OCI-M2 (cell line): ENCODE measurements at regions not wholly inside any gene's neighbourhood (a gene's known extent, or its start where the extent isn't known, plus 50 kb on each side); places are given as distances from the start of the nearest gene placed in this dataset.
"Not testable (repeated sequence)": the region's sequence is repeated elsewhere in the genome, so short reads cannot be mapped to it uniquely, and the experiment has no call there.

Experiments used
- DNase-seq: peaks from one replicate; lab custom pipeline; 2025; ENCODE audit not compliant: unreplicated experiment; lab: John Stamatoyannopoulos, UW

DNA sequence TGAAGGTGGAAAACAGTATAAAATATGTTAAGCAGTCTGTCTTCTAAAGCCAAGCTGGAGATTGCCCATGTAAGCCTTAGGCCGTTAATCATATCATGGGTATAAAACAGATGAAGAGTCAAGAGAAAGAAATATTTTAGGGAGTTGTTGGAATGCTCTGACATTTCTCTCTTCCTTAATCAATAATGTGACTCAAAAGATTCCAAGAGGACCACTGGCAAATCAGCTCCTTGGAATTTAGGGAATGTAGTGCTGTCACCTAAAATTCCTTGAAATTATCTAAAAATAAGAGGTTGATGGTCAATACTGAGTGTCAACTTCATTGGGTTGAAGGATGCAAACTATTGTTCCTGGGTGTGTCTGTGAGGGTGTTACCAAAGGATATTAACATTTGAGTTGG lies 525.9 kb downstream of the KCNA4 start:
- DNase-seq: no peak

DNA sequence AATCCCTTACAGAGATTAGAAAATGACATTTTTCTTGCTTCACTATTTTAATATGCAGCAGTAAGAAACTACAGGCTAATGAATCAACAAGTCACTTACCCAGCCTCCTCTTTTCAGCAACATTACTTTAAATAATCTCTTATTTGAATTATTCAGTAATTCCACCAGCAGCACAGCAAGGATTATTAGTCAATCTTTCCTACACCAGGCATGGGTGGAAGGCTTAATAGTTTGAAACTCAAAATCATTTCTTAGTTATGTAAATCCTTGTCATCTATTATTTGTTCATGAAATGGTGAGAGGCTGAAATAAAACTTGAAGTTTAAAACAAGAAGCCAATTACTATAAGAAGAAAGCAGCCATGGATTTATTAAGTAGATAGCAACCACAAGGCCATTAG lies 530.5 kb downstream of the KCNA4 start:
- DNase-seq: no peak

DNA sequence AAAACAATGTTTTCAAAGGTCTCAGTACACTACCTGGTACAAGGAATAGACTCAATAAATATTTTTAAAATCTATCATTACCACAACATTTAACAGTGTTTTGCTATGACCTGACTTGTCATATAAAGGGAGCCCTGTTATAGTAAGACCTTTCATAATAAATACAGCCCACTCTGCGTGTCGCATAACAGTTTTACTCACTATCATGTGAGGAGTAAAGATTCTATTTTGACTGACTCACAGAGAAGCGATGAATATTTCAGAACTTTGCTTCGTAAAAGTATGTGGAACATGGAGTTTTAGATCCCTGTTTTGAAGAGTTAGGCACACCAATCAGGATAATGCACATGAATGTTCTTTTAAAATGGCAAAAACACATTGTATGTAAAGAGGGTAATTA lies 531.2 kb downstream of the KCNA4 start:
- no peak for DNase-seq

DNA sequence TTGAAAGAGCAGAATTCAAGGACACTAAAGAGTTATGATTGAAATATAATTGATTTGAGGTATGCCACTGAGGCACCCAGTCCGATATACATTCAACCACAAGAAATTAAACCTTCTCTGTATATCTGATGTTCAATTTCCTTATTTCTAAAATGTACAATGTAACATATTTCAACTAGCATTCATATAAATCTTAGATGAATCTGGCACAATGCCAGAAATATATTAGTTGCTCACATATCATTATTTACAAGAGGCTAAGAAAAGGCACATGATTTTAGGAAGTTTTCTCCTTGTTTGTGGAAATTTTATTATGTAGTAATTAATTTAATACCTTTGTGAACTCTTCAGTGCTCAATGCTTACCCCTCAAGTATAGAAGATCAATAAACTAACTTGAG lies 532.3 kb downstream of the KCNA4 start:
- DNase-seq: no peak

DNA sequence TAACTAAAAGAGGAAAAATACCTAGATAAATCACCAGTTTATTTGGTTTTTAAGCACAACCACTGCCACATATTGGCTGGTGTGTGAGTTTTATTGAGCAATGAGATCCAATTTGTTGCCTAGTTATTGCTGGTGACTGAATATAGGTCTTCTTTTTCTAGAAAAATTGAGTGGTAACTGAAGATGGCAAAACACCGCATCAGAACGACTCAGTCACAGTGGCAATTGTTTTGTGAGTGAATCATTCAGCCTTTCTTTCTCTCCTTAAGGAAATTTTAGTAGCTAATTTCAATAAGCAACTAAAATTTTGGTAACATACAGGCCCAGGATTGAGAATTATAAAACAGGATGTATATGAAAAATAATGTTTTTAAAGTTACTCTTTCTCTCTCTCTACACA lies 533.0 kb downstream of the KCNA4 start:
- DNase-seq: no peak

DNA sequence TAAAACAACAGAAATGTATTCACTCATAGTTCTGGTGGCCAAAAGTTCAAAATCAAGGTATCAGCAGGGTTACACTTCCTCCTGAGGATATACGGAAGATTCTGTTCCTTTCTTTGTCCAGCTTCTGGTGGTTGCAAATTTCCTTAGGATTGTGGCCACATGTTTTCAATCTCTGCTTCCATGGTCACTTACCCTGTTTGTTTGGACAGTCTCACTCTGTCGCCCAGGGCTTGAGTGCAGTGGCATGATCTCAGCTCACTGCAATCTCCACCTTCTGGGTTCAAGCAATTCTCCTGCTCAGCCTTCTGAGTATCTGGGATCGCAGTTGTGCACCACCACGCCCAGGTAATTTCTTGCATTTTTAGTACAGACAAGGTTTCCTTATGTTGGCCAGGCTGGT lies 534.3 kb downstream of the KCNA4 start:
- no peak for DNase-seq

DNA sequence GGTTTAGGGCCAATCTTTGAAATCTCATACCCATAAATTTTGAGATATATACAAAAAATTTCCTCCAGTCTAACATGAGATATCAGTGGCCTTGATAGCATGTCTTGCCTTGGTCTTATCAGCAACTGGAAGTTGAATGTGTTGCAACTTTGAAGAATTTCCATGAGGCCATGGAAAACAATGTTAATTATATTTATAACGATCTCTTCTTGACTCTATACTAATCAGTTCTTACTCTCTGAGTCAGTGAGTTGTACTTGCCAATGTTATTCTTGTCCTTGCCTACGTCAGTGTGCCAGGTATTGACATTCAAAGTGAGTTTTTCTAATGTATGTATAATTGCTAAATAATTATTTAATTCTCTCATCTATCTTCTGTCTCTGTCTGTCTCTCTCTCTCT lies 535.1 kb downstream of the KCNA4 start:
- DNase-seq: no peak

DNA sequence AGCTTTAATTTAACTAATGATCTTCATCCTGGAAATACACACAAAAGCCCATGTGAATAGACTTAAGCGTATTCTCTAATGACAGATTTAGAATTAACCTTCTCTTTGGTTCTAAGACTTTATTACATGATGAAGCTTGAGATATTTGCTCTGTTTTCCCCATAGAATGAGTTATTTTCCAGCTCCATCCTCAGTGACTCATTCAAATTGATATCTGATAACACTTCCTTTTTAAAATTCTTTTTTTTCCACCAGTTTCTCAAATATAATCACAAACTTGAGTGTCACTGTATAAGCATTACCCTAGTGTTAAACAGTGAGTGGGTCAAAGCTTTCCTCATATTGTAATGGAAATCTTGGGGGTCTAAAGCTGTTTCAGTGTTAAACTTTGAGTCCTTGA lies 535.8 kb downstream of the KCNA4 start:
- DNase-seq: no peak

DNA sequence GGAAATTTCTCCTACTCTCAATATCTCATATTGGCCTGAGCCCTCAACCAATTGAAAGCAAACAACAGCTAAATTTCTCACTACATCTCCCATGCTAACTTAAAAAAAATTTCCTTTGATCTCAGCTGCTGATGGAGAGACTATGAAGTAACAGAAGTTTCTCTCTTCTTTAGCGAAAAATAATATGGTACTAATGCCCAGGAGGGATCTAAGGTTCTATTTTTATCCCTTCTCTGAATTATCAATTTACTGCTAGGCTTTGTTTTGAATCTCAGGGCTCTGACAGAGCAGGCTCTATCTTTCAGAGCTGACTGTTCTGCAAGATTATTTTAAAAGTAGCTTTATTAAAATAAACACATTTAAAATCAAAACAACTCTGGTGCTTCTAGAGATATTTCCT lies 558.6 kb downstream of the KCNA4 start:
- no peak for DNase-seq

DNA sequence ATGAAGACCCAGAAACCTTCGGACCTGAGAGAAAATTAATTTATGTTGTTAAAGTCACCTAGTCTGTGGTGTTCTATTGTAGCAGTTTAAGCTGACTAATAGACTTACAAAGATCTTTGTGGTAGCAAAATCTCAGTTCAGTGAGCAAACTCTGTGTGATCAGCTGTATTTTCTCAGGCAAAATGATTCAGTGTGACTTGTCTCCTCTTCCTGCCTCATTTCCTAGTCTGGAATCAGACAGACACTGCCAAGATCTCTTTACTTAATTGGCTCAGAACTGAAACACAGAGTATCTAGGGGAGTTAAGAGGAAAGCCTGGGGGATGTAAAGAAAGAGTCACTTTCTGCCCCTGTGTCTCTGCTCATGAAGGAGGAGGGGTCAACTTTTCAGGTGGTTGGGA lies 564.7 kb downstream of the KCNA4 start:
- DNase-seq: no peak

DNA sequence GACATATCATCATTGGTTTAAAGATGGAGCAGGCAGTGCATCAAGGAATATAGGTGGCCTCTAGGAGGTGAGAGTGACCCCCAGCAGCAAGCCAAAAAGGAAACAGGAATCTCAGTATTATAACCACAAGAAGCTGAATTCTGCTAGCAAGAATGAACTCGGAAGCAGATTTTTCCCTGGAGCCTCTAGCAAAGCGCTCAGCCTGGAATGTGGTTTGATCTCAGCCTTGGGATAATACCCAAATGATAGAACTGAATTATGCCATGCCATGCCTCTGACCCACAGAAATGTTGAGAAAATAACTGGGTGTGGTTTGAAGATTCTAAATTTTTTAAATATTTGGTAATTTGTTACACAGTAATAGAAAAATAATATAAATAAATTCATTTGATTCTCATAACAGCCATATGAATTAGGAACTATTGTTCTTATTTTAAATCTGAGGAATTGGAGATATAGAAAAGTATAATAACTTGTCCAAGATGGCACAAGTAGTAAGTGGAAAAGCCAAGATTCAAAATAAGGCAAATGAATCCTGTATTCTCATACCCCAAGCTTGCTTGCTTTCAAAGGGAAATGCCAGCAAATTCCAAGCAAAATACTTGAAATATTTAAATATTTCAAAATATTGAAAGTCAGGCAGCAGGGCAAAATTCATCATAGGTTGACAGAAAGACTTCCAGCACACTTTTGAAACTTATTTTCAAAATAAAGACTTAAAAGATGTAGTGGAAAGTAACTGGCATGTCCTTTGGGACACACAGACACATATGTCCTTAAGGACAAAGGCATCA lies 567.4 kb downstream of the KCNA4 start:
- no peak for DNase-seq

DNA sequence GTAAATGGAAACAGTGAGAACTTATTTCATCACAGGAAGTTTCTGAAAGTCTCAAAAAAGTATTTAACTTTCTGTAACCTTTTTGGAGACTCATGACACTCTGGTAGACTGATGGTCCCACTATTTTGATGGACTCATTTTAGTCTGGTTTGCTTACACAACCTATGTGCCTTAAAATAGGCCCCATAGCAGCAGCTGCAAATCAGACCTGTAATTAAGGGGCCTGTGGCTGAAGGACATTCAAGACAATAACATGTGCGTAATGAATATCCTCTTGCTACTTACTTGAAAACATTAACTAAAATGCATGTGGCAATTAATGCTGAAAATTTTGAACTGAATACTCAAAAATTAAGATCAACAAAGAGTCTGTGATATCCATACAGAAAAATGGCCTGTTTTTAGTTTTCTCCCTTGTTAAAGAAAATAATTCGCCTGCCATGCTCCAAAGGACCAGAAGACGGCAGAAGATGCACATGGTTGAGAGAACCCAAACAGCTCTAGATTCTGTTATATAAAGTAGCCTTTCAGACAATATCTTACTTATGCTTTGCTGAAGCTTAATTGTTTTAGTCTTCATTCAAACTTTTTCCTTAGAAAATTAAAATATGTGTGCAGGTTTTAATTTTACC lies 568.5 kb downstream of the KCNA4 start:
- no peak for DNase-seq

DNA sequence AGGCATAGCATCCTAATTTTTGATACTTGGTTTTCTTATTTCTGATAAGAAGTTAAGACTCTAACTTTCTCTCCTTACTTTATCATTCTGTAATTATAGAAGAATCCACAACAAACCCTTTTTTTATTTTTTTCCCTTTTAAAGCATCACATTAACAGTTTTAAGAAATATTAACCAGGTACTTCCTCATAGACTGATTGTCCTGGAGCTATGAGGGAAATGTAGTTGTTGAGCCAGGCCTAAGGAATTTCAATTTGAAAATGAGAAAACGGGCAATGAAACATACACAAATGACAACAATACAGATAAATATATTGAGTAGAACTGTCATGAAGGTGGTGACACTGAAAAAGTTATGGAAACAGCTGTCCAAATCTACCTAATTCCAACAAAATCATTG lies 569.0 kb downstream of the KCNA4 start:
- DNase-seq: no peak

DNA sequence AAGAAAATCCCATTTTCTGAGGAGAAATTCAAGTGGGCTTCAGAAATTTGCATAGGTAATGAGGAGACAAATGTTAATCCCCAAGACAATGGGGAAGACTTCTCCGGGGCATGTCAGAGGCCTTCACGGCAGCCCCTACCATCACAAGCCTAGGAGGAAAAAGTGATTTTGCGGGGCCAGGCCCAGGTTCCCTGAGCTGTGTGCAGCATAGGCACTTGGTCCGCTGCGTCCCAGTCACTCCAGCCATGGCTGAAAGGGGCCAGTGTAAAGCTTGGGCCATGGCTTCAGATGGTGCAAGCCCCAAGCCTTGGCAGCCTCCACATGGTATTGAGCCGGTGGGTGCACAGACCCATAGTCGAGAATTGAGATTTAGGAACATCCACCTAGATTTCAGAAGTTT lies 570.7 kb downstream of the KCNA4 start:
- DNase-seq: no peak

DNA sequence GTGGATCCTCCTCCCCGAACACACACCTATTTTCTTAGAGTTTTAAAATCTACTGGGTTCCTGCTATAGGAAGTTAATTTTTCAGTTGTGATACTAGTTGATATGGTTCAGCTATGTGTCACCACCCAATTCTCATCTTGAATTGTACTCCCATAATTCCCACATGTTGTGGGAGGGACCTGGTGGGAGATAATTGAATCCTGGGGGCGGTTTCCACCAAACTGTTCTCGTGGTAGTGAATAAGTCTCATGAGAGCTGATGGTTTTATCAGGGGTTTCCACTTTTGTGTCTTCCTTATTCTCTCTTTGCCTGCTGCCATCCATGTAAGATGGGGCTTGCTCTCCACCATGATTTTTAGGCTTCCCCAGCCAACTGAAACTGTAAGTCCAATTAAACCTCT lies 571.6 kb downstream of the KCNA4 start:
- DNase-seq: not testable (repeated sequence)

DNA sequence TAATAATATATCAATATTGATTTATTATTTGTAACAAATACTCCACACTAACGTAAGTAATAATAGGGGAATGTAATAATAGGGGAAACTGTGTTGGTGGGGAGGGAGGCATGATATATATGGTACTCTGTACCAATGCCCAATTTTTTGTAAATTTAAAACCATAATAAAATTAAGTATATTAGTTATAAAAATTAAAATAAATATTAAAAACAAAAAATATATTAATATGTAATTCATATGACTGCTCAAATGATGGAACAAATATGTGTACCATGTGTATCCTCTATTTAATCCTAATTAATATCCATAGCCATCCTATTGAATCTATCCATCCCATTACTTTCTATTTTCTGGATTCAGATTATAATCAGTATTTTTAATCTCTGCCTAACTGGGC lies 578.0 kb downstream of the KCNA4 start:
- no peak for DNase-seq

DNA sequence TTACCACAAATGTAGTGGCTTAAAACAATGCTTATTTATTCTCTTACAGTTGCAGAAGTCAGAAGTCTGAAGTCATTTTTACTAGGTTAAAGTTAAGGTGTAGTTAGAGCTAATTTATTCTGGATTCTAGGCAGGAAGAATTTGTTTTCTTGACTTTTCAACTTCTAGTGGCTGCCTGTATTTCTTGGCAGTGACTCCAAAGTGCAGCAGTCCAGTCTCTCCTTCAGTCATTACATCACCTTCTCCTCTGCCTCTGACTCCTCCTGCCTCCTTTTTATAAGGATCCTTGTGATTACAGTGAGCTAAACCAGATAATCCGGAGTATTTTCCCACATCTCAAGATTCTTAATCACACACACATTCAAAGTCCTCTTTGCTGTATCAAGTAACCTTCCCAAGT lies 581.4 kb downstream of the KCNA4 start:
- no peak for DNase-seq

DNA sequence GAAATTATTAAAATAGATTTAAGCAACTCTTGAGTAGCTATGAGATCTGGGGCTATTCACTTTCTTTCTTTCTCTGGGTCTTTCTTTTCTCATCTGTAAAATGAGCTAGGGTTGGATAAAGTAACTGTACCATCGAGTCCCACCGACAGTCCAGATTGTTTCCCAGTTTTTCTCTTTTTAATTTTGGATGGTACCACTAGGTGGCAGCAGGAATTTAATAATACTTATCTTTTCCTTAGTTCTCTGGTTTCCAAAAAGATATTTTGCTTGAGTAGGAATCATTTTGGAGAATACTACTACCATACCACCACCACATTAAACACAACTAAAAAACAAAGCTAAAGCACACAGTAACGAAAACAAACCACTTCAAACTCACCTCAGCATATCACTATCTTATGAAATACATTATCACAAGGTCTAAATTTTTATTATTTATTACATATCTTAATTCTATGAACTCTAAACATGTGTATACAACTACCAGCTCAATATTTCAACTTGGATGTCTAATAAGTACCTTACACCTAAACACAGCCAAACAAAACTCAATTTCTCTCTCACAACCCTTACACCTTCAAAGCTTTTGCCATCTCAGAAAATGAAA lies 584.0 kb downstream of the KCNA4 start:
- DNase-seq: no peak

DNA sequence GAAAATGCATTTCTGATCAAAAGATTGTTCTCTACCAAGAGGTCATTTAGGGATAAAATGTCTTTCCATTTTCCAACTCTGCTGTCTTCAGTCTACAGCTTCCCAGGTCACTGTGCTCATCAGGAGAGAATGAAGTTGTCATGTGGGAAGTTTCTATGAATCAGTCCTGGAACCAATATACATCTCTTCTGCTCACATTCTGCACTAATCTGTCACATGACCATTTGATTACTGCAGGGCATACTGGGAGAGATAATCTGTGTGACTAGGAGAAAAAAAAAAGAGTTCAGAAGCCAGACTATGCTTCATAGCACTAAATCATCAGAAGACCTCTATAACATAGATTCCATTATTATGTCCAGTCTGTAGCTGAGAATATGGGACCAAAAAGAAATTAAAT lies 611.5 kb downstream of the KCNA4 start:
- DNase-seq: no peak

DNA sequence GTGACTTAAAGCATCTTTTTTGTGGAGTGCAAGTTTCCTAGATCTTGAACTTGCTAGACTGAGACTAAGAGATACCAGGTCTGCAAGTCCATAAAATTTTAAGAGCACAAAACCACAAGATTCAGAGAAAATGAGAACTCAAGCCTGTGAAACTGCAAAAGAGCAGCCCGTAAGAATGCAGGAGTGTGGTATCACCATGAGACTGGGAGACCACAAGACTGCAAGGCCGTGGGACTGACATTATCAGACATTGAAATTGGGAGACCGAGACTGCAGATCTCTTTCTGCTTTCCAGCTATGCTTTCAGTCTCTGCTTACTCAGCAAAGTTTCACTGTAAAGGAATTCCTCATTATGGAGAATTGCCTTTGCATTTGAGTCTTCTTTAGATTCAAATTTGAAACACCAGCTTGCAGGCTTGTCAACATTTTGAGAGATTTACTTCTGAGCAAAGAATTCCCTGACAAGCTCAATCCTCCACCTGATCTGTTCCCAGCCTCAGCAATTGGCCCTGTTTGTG lies 621.2 kb downstream of the KCNA4 start:
- DNase-seq: no peak

DNA sequence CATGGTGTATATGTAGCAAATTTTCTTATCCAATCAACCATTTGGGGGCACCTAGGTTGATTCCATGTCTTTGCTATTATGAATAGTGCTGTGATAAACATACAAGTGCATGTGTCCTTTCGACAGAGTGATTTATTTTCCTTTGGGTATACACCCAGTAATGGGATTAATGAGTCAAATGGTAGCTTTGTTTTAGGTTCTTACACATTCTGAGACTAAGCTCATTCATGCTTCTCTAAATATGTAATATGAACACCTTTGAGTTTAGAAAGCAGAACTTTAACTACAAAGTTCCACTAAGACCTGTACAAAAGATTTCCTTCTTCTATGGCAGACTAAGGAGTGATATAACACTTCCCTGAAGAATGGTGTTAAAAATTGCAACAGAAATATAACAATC lies 627.0 kb downstream of the KCNA4 start:
- no peak for DNase-seq

DNA sequence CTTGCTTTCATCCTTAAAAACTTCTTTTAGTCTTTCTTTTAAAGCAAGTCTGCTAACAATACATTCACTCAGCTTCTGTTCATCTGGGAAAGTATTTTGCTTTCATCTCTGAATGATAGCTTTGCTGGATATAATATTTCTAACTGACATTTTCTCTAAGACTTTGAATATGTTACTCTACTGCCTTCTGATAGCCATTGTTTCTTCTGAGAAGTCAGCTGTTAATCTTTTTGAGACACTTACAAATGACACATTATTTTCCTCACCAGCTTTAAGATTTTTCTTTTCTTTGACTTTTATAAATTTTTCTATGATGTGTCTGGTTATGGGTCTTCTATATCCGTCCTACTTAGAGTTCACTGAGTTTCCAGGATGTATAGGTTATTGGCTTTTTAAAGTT lies 643.1 kb downstream of the KCNA4 start:
- no peak for DNase-seq
